ENCODE measurements at regions not wholly inside any gene's neighbourhood (a gene's known extent, or its start where the extent isn't known, plus 50 kb on each side); places are given as distances from the start of the nearest gene placed in this dataset.

- no peak for DNase-seq (ENCODE audit: low read depth in 2 of 2)
Observed at GRCh38 chr10:111131168-111131799, 54.5 kb downstream of the ADRA2A start.

DNA sequence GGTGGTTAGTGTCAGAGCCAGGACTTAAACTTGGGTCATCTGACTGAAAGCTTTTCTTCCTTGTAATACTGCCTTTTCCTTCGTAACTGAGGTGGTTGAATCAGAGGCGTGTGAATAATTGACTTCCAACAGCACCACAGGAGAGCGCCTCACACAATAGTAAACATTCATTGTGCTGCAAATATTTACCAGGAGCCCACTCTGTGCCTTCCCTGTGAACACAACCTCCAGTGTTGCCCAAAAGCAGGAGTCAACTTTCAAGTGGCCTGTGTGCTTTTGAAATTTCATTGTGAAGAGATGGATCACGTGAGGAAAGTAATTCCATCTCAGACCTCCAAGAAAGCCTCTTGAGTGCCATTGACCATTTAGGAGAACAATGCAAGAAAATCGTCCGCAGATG is 60.2 kb downstream of the ADRA2A start:
- no peak for DNase-seq (ENCODE audit: low read depth in 2 of 2)

- DNase-seq (ENCODE audit: low read depth in 2 of 2): no peak
Observed at GRCh38 chr10:111137587-111137986, 60.8 kb downstream of the ADRA2A start.

- no peak for DNase-seq (ENCODE audit: low read depth in 2 of 2)
Observed at GRCh38 chr10:111138544-111138943, 61.7 kb downstream of the ADRA2A start.

DNA sequence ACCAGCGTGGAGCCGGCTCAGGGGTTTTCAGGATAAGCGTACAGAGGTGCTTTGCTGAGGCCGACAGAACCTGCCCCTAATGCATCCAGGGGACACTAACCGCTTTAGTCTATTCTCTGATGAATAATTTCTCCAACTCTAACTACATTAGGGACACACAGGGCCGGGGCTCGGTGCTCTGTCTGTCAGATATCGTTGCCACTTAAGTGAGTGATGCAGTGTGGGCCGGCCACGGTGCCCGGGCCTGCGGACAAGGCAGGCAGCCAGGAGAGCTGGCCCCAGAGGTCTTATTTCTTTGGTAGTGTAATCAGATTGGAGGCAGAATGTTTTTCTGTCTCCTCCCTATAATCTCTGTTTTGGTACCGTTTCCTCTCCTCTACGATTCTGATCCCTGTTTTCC is 62.7 kb downstream of the ADRA2A start:
- DNase-seq (ENCODE audit: low read depth in 2 of 2): no peak

DNA sequence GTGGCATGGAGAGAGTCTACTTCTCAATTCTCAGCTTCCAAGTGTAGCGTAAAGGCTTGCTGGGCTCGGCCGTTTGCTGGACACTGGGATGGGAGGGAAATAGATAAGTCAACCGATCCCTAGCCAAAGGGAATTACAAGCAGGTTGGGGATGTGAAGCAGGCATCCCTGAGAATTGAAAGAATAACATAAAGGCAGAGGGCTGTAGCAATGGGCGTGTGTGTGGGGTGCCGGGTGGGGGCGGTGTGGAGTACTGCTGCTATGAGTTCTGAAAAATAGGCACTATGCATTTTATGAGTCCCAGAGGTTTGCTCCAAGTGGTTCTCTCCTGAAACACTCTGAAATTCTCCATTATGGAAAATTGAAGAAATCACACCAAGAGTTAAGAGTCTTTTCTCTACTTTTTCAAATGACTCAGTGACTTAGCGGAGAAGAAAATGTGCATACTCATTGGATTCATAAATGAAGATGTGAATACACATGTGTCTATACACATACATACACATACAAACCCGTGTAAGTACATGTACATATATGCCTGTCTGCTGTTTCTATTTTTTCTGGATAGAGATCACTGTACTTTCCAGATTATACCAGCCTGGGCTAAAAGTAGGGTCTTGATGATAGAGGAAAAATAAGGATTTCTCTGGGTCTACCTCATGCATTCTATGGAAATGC is 65.4 kb downstream of the ADRA2A start:
- no peak for DNase-seq (ENCODE audit: low read depth in 2 of 2)

DNA sequence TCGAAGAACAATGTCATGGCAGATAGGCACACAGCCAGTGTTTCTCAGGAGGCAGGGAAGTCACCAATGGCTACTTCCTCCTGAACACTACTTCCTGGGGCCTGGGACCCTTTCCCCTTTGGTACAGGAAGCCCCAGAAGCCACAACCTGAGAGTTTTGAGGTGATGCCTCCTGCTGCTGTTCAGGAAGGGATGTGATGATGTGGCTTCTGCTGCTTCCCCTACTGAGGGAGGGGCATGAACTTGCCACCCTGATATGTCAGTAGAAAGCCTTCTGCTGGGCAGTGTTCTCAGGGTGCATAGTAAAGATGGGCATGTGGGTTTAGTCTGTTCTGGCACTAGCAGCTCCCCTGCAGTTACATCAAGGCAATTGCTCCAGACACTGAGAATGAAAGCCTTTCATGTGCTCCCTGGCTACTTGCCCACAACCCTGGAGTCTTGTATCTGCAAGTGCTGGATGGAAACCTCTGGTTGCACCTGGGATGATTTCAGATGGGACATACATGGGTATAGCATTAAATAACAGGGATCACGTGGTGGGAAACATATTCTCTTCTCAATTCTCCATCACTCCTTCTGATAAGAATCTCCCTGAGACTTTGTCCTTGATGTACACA is 69.3 kb downstream of the ADRA2A start:
- DNase-seq (ENCODE audit: low read depth in 2 of 2): no peak

GRCh38 chr10:111148025-111148424 is 71.2 kb downstream of the ADRA2A start:
- no peak for DNase-seq (ENCODE audit: low read depth in 2 of 2)

DNA sequence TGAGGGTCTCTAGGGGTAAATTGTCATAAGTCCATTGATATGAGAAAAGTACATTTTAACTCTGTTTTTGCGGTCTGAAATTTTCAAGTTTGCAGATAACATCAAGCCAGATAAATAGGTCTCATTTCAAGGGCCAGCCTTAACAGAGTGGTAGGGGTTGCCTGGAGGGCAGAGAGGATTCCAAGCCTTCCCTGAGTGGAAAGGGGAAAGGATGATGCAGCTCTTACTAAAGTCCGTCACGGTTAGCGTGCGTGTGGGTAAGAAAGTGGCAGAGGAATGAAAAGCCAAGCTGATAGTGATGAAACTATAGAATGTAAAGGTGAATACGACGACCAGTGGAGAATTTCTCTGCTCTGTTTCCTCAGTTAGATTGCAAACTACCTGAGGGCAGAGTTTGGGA is 71.6 kb downstream of the ADRA2A start:
- DNase-seq (ENCODE audit: low read depth in 2 of 2): no peak

- DNase-seq (ENCODE audit: low read depth in 2 of 2): no peak
Observed at GRCh38 chr10:111150691-111151090, 73.9 kb downstream of the ADRA2A start.

- no peak for DNase-seq (ENCODE audit: low read depth in 2 of 2)
Observed at GRCh38 chr10:111151595-111152307, 74.9 kb downstream of the ADRA2A start.

GRCh38 chr10:111156754-111157153 is 79.9 kb downstream of the ADRA2A start:
- DNase-seq (ENCODE audit: low read depth in 2 of 2): no peak

DNA sequence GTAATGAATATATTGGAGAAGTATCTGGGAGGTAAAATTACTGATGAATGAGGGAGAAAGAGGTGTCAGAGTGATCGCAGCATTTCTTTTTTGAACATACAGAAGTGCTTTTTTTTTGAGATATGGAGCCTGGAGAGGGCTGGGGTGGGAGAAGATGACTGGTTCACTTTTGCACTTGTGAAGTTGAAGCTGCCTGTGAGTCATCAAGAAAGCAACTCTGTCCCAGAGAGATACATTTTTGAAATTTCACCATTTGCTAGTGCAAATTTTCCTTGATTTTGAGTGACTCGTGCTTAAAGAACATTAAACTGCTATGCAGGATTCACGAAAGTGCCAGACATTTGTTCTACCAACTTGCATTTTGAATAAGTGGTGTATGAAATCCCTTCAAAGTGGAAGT is 81.8 kb downstream of the ADRA2A start:
- no peak for DNase-seq (ENCODE audit: low read depth in 2 of 2)

DNA sequence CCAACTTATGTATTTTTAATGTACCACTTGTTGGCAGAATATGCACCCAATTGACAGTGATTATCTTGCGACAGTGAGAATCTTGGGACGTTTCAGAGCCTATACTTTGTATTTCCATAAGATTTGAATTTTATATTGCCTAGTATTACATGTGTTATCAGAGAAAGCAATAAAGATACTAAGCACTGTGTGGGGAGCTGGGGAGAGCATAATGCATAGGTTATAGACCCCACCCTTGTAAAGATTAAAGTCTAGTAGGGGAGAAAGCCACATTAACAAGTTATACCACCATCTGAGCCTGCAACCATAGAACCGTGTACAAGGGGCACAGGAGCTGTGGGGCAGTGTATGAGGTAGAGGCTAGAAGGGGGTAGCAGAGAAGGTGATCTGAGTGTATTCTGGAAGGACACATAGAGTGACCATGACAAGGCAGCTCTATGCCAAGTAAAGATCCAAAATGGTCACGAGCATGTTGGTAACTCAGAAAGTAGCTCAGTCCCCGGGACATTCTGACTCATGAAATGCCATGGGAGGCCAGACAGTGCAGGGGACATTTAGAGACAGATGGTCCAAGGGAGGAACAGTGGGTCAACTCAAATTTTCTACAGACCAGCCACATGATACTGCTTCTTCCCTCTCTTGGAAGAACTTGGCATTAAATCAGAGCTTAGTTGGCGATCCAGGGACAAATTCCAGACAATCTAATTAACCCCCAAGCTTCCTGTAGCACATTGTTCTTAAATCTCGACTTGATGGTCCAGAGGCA is 84.5 kb downstream of the ADRA2A start:
- no peak for DNase-seq (ENCODE audit: low read depth in 2 of 2)

DNA sequence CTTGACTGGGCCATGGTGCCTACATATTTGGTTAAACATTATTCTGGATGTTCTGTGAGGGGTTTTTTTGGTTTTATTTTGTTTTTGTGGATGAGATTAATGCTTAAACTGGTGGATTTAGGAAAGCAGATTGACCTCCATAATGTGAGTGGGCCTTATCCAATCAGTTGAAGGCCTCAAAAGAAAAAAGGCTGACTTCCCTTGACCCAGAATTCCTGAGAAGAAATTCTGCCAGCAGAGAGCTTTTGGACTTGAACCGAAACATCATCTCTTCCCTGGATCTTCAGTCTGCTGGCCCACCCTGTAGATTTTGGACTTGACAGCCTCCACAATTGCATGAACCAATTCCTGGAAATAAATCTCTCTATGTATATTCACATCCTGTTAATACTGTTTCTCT is 94.4 kb downstream of the ADRA2A start:
- DNase-seq (ENCODE audit: low read depth in 2 of 2): no peak

DNA sequence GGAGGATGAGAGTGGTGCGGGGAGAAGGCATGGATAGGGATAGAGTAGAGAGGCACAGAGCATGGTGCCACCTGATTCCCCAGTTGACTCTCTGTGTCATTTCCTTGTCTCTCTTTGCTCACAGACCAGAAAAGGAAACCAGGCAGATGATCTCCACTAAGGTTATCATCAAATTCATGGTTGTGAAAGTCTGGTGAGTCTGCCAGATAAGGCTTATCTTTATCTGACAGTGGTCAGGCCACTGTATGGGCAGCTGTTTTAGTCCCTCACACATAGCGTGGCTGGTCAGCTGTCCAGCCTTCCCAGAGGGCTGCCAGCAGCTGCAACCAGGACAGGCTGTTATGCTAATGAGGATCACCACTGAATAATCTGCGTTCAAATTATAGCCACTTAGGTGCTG is 99.0 kb downstream of the ADRA2A start:
- DNase-seq (ENCODE audit: low read depth in 2 of 2): no peak

DNA sequence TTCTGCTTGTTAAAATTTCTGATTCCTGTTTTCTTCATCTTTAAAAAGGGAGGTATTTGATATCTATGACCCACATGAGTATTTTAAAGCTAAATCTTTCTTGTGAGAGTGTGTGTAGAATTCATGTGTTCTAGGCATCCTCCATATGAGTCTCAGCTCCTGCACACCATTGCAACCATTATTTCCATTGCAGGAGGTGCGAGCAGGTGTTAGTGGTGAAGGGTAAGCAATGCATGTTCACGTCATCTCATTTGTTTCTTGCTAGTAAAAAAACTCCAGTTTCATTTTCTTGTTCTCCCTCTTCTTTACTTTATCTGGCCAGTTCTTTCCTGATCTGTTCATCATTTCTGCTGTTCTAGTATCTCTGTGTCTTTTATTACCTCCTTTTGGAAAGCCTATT is 100.5 kb downstream of the ADRA2A start:
- DNase-seq (ENCODE audit: low read depth in 2 of 2): no peak

DNA sequence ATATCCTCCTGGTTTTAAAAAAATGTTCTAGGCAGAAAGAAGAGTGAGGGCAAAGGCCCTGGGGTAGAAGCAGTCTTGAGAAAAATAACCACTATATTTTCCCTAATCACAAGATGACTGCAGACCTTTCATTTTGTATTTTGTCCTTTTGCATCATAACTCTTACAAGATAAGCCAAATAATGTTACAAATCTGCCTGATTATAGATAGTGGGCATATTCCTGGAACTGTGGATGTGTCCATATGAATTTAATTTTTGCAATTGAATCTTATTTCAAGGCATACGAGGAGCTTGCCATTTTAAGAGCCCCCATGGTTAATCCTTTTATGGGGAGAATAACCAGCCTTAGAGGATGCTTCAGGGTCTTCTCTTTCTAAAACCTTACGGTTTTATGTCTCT is 102.7 kb downstream of the ADRA2A start:
- DNase-seq (ENCODE audit: low read depth in 2 of 2): no peak

GRCh38 chr10:111186358-111186757 is 109.5 kb downstream of the ADRA2A start:
- DNase-seq (ENCODE audit: low read depth in 2 of 2): no peak

- no peak for DNase-seq (ENCODE audit: low read depth in 2 of 2)
Observed at GRCh38 chr10:111187096-111187495, 110.3 kb downstream of the ADRA2A start.

- no peak for DNase-seq (ENCODE audit: low read depth in 2 of 2)
Observed at GRCh38 chr10:111199587-111199986, 122.8 kb downstream of the ADRA2A start.
